A549 (cell line): ENCODE measurements at regions not wholly inside any gene's neighbourhood (a gene's known extent, or its start where the extent isn't known, plus 50 kb on each side); places are given as distances from the start of the nearest gene placed in this dataset.

Source experiments
- ATAC-seq, 2 experiments: fragments of 200-7000 bp in 1 of 2; fragments of >200 bp in 1 of 2; cut with Nextera tagmentation in 1 of 2; cut with Tn5 transposase in 1 of 2; 3 replicates each; pipeline versions ENCODE4 v1.8.0 to v1.9.1; 2018 to 2020; ENCODE audit warnings: mild to moderate bottlenecking in 1 of 2, moderate library complexity in 1 of 2
- CTCF ChIA-PET: fragments of 300-600 bp; sonication (Branson Sonifier 250); formaldehyde crosslinking; extraction: SDS; loops from one replicate; lab custom pipeline; 2021; ENCODE audit warnings: antibody characterized with exemption, inconsistent platforms; lab: Yijun Ruan, JAX
- POLR2A ChIA-PET: fragments of 350-600 bp; formaldehyde crosslinking; extraction: SDS; loops from one replicate; lab custom pipeline; 2021; ENCODE audit warnings: antibody characterized with exemption, inconsistent platforms; lab: Yijun Ruan, JAX
- DNase-seq, 2 experiments: peaks; one replicate each; pipeline versions ENCODE4 v3.0.0 to v3.0.0-alpha.2; 2011 to 2016; ENCODE audit warnings: low read depth in 1 of 2, low spot score in 1 of 2
- FAIRE-seq: peaks from 2 replicates; lab custom pipeline; 2011; peaks lifted over from hg19 to GRCh38; lab: Jason Lieb, UNC
- H3K27ac ChIP-seq, 2 experiments: fragments of >200 bp; sonication (Bioruptor Twin); formaldehyde crosslinking; 3 replicates each; pipeline ENCODE4 v1.5.1; 2016 to 2017
- H3K4me1 ChIP-seq: fragments of >200 bp; sonication (Bioruptor Twin); formaldehyde crosslinking; 3 replicates; pipeline ENCODE4 v1.6.1; 2016
- H3K4me2 ChIP-seq: fragments of >200 bp; sonication (Bioruptor Twin); formaldehyde crosslinking; 3 replicates; pipeline ENCODE4 v1.6.1; 2016
- H3K4me3 ChIP-seq: fragments of >200 bp; sonication (Bioruptor Twin); formaldehyde crosslinking; 3 replicates; pipeline ENCODE4 v1.5.1; 2016
- H3K9me3 ChIP-seq: fragments of >200 bp; sonication (Bioruptor Twin); formaldehyde crosslinking; 3 replicates; pipeline ENCODE4 v1.6.1; 2016
- CBX2 ChIP-seq: fragments of 200-600 bp; sonication (generic); IDR thresholded peaks from 2 replicates; pipeline ENCODE4 v1.6.1; 2016; ENCODE audit warnings: low read depth, mild to moderate bottlenecking, borderline replicate concordance
- CBX8 ChIP-seq: fragments of 200-600 bp; sonication (generic); IDR thresholded peaks from 2 replicates; pipeline ENCODE4 v1.6.1; 2016
- ESRRA ChIP-seq: fragments of 150-350 bp; IDR thresholded peaks from 2 replicates; pipeline ENCODE4 v1.6.1; 2014; ENCODE audit warnings: mild to moderate bottlenecking, low read length, borderline replicate concordance
- FOSL2 ChIP-seq, 2 experiments: fragments of 450-650 bp in 1 of 2; fragments of >200 bp in 1 of 2; sonication (Bioruptor Twin) in 1 of 2; formaldehyde crosslinking; IDR thresholded peaks; 2 replicates each; pipeline versions ENCODE4 v1.5.0 to v1.6.1; 2016 to 2020; ENCODE audit warnings: mild to moderate bottlenecking in 1 of 2, moderate library complexity in 1 of 2
- FOXS1 ChIP-seq: fragments of 250-450 bp; sonication (Bioruptor Pico); IDR thresholded peaks from 2 replicates; pipeline ENCODE4 v1.5.0; 2020; ENCODE audit warnings: mild to moderate bottlenecking, moderate library complexity
- HEYL ChIP-seq: fragments of 250-450 bp; sonication (Bioruptor Pico); IDR thresholded peaks from 2 replicates; pipeline ENCODE4 v1.8.0; 2021; ENCODE audit warnings: mild to moderate bottlenecking, moderate library complexity
- HOXB13 ChIP-seq: fragments of 250-450 bp; sonication (Bioruptor Pico); IDR thresholded peaks from 2 replicates; pipeline ENCODE4 v1.5.0; 2020; ENCODE audit warnings: low read depth, mild to moderate bottlenecking, moderate library complexity
- HOXB5 ChIP-seq: fragments of 250-450 bp; sonication (Bioruptor Pico); IDR thresholded peaks from 2 replicates; pipeline ENCODE4 v1.5.0; 2020; ENCODE audit warnings: mild to moderate bottlenecking, moderate library complexity
- JUN ChIP-seq, 2 experiments: fragments of >200 bp; sonication (Bioruptor Twin); formaldehyde crosslinking; IDR thresholded peaks; 2 replicates in 1 of 2; 3 replicates in 1 of 2; pipeline ENCODE4 v1.6.1; 2016 to 2017
- JUNB ChIP-seq: fragments of >200 bp; sonication (Bioruptor Twin); formaldehyde crosslinking; IDR thresholded peaks from 2 replicates; pipeline ENCODE4 v1.6.1; 2016
- KDM1A ChIP-seq: fragments of 200-600 bp; sonication (generic); IDR thresholded peaks from 2 replicates; pipeline ENCODE4 v1.6.1; 2016; ENCODE audit warnings: low read depth, mild to moderate bottlenecking
- MAFK ChIP-seq: fragments of 450-650 bp; IDR thresholded peaks from 2 replicates; pipeline ENCODE4 v1.6.1; 2014; ENCODE audit not compliant: partially characterized antibody
- MYC ChIP-seq: IDR thresholded peaks from 2 replicates; pipeline ENCODE4 v1.6.1; 2012; ENCODE audit warnings: mild to moderate bottlenecking, inconsistent platforms, low read length, improper control_type of control experiment, borderline replicate concordance
- NPAS2 ChIP-seq: fragments of 250-450 bp; sonication (Bioruptor Pico); IDR thresholded peaks from 2 replicates; pipeline ENCODE4 v1.8.0; 2022; ENCODE audit warnings: mild to moderate bottlenecking, moderate library complexity, borderline replicate concordance
- NR3C1 ChIP-seq: fragments of >200 bp; sonication (Bioruptor Twin); formaldehyde crosslinking; IDR thresholded peaks from 3 replicates; pipeline ENCODE4 v1.6.1; 2017
- PBX3 ChIP-seq: IDR thresholded peaks from 2 replicates; pipeline ENCODE4 v1.6.1; 2012
- RAD21 ChIP-seq, 2 experiments: fragments of >200 bp in 1 of 2; sonication (Bioruptor Twin) in 1 of 2; formaldehyde crosslinking in 1 of 2; IDR thresholded peaks in 1 of 2; conservative IDR thresholded peaks in 1 of 2; 2 replicates in 1 of 2; 3 replicates in 1 of 2; pipeline ENCODE4 v1.6.1; 2012 to 2018; ENCODE audit warnings: inconsistent platforms in 1 of 2
- RNF2 ChIP-seq: fragments of 200-600 bp; sonication (generic); IDR thresholded peaks from 2 replicates; pipeline ENCODE4 v1.6.1; 2016; ENCODE audit warnings: low read depth, mild to moderate bottlenecking, antibody characterized with exemption, moderate library complexity, borderline replicate concordance
- SMC3 ChIP-seq: fragments of >200 bp; sonication (Bioruptor Twin); formaldehyde crosslinking; IDR thresholded peaks from 3 replicates; pipeline ENCODE4 v1.6.1; 2018; ENCODE audit warnings: inconsistent platforms
- USF2 ChIP-seq: fragments of 450-650 bp; IDR thresholded peaks from 2 replicates; pipeline ENCODE4 v1.6.1; 2014; ENCODE audit warnings: antibody characterized with exemption
- ZC3H11A ChIP-seq: fragments of 450-650 bp; IDR thresholded peaks from 2 replicates; pipeline ENCODE4 v1.6.1; 2014; ENCODE audit warnings: antibody characterized with exemption, mild to moderate bottlenecking
- ZNF302 ChIP-seq: fragments of 250-450 bp; sonication (Bioruptor Pico); IDR thresholded peaks from 2 replicates; pipeline ENCODE4 v1.9.0; 2021; ENCODE audit warnings: inconsistent platforms, mild to moderate bottlenecking, moderate library complexity
- WGBS: methylation state at CpG from one replicate; pipeline ENCODE4 v1.1.6; 2017; ENCODE audit errors: missing lambda C conversion rate; 5-methylcytosine and 5-hydroxymethylcytosine counted together
- TF ChIP-seq, protein P1 (sequence below): fragments of 250-450 bp; sonication (Bioruptor Pico); IDR thresholded peaks from 2 replicates; pipeline ENCODE4 v1.5.0; 2020; ENCODE audit warnings: low read depth, mild to moderate bottlenecking, moderate library complexity

GRCh38 chr7:51471981-51472296 lies 155.3 kb upstream of the COBL start:
- Histone ChIP-seq H3K4me3 (no peak overlapping the region), H3K4me2 (no peak overlapping the region), H3K9me3 (no peaks in the 10 kb centered on the region), H3K27ac (no peak overlapping the region), H3K4me1 (no peaks in the 10 kb centered on the region)
- POLR2A ChIA-PET: no interaction called here
- TF ChIP-seq KDM1A (no peak), FOSL2 (IDR thresholded peaks at IDR 0.05) (no peak), FOSL2 (CRISPR knock-in tag; IDR thresholded peaks at IDR 0.05) (no peak), NR3C1 (no peak), JUNB (no peak), JUN (IDR thresholded peaks at IDR 0.05) (no peak), RAD21 (conservative IDR thresholded peaks at IDR 0.05 in 1 of 2, IDR thresholded peaks at IDR 0.05 in 1 of 2) (no peak), MAFK (no peak), SMC3 (no peak), RNF2 (no peak), HOXB5 (CRISPR knock-in tag) (no peak), ZNF302 (CRISPR knock-in tag) (no peak), CBX8 (no peak), NPAS2 (CRISPR knock-in tag) (no peak)
- CTCF ChIA-PET: no interaction called here
- no peak for FAIRE-seq
- 13% methylated on average over 11 of the region's 11 CpGs for WGBS
- no peak; a peak in 1 of 6 replicates for ATAC-seq
- DNase-seq: no peak

GRCh38 chr7:51471210-51471980 lies 154.8 kb upstream of the COBL start:
- WGBS: 36% methylated on average over 18 of the region's 33 CpGs
- FAIRE-seq (no peak), DNase-seq (no peak), ATAC-seq (no peak)
- CTCF ChIA-PET: no interaction called here
- H3K9me3 ChIP-seq: no peaks in the 10 kb centered on the region
- H3K4me3 ChIP-seq: no peak overlapping the region
- TF ChIP-seq FOSL2 (IDR thresholded peaks at IDR 0.05): no peak
- no peak for TF ChIP-seq FOSL2 (CRISPR knock-in tag; IDR thresholded peaks at IDR 0.05)
- TF ChIP-seq ZC3H11A: no peak
- TF ChIP-seq JUNB: no peak
- H3K4me2 ChIP-seq: no peak overlapping the region
- POLR2A ChIA-PET: no interaction called here
- H3K4me1 ChIP-seq: no peaks in the 10 kb centered on the region
- H3K27ac ChIP-seq: no peak overlapping the region

DNA sequence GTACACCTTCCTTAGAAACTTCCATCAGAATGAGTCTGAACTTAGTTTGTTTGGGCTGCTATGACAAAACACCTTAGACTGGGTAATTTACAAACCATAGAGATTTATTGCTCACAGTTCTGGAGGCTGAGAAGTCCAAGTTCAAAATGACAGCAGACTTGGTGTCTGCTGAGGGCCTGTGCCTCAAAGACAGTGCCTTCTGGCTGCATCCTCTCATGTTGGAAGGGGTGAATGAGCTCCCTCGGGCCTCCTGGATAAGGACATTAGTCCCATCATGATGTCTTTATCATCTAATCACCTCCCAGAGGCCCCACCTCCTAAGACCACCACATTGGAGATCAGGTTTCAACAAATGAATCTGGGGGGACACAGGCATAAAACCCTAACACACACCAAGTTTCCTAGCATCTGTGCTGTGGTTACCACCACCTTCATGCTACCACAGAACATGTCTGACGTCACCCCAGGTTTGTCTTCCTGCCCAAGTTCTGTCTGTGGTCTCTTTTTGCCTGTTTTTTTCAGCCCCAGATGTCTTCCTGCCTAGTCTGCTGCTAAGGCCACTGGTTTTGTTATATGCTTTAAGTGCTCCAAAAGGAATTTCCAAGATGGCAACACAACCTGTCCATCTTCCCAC lies 150.9 kb upstream of the COBL start:
- H3K4me1 ChIP-seq: no peaks in the 10 kb centered on the region
- no peaks in the 10 kb centered on the region for H3K9me3 ChIP-seq
- CTCF ChIA-PET: no interaction called here
- H3K27ac ChIP-seq: no peak overlapping the region
- H3K4me2 ChIP-seq: no peak overlapping the region
- H3K4me3 ChIP-seq: no peak overlapping the region
- DNase-seq: no peak
- TF ChIP-seq ZC3H11A (no peak), ESRRA (no peak), HEYL (CRISPR knock-in tag) (no peak), HOXB13 (CRISPR knock-in tag) (no peak), CBX2 (no peak), USF2 (no peak), PBX3 (no peak), MYC (no peak), ZNF302 (CRISPR knock-in tag) (no peak), FOXS1 (CRISPR knock-in tag) (no peak), KDM1A (no peak)
- TF ChIP-seq, protein P1, sequence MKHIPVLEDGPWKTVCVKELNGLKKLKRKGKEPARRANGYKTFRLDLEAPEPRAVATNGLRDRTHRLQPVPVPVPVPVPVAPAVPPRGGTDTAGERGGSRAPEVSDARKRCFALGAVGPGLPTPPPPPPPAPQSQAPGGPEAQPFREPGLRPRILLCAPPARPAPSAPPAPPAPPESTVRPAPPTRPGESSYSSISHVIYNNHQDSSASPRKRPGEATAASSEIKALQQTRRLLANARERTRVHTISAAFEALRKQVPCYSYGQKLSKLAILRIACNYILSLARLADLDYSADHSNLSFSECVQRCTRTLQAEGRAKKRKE (CRISPR knock-in tag): no peak
- POLR2A ChIA-PET: no interaction called here
- no peak for ATAC-seq
- no peak for FAIRE-seq
- 0% methylated on average over 2 of the region's 2 CpGs for WGBS
